GM21526 (cell line): ENCODE measurements at regions not wholly inside any gene's neighbourhood (a gene's known extent, or its start where the extent isn't known, plus 50 kb on each side); places are given as distances from the start of the nearest gene placed in this dataset.
"Not testable (repeated sequence)": the region's sequence is repeated elsewhere in the genome, so short reads cannot be mapped to it uniquely, and the experiment has no call there.

Source experiments
- ATAC-seq: cut with Tn5 transposase; IDR thresholded peaks from one replicate; pipeline ENCODE4 v1.9.1; 2021; ENCODE audit warnings: moderate library complexity; ENCODE audit not compliant: unreplicated experiment, low FRiP score

GRCh38 chr11:98659431-98659830 lies 361.3 kb upstream of the CNTN5 start:
- no peak for ATAC-seq

- no peak for ATAC-seq
These were observed 346.4 kb upstream of the CNTN5 start for GRCh38 chr11:98674390-98674789.

GRCh38 chr11:98679673-98680072 lies 341.1 kb upstream of the CNTN5 start:
- ATAC-seq, result no peak

GRCh38 chr11:98701541-98701940 lies 319.2 kb upstream of the CNTN5 start:
- no peak for ATAC-seq

- no peak for ATAC-seq
These were observed 316.8 kb upstream of the CNTN5 start for GRCh38 chr11:98703779-98704556.

- no peak for ATAC-seq
These were observed 310.7 kb upstream of the CNTN5 start for GRCh38 chr11:98710026-98710425.

- no peak for ATAC-seq
These were observed 309.8 kb upstream of the CNTN5 start for GRCh38 chr11:98710986-98711385.

GRCh38 chr11:98720951-98721350 lies 299.8 kb upstream of the CNTN5 start:
- ATAC-seq, result no peak

GRCh38 chr11:98725471-98725870 lies 295.3 kb upstream of the CNTN5 start:
- ATAC-seq, result no peak

- ATAC-seq, result no peak
These were observed 292.3 kb upstream of the CNTN5 start for GRCh38 chr11:98728421-98728820.

- no peak for ATAC-seq
These were observed 291.6 kb upstream of the CNTN5 start for GRCh38 chr11:98729118-98729517.

GRCh38 chr11:98732947-98733346 lies 287.8 kb upstream of the CNTN5 start:
- ATAC-seq, result no peak

- not testable (repeated sequence) for ATAC-seq
These were observed 287.4 kb upstream of the CNTN5 start for GRCh38 chr11:98733378-98733777.

GRCh38 chr11:98734686-98735085 lies 286.1 kb upstream of the CNTN5 start:
- no peak for ATAC-seq

- no peak for ATAC-seq
These were observed 283.9 kb upstream of the CNTN5 start for GRCh38 chr11:98736833-98737232.

GRCh38 chr11:98740321-98740720 lies 280.4 kb upstream of the CNTN5 start:
- ATAC-seq, result no peak

GRCh38 chr11:98763446-98763845 lies 257.3 kb upstream of the CNTN5 start:
- ATAC-seq, result not testable (repeated sequence)

GRCh38 chr11:98766903-98767302 lies 253.8 kb upstream of the CNTN5 start:
- no peak for ATAC-seq

GRCh38 chr11:98770046-98770445 lies 250.7 kb upstream of the CNTN5 start:
- ATAC-seq, result not testable (repeated sequence)

GRCh38 chr11:98771791-98772190 lies 249.0 kb upstream of the CNTN5 start:
- ATAC-seq, result no peak

GRCh38 chr11:98772893-98773292 lies 247.9 kb upstream of the CNTN5 start:
- ATAC-seq, result no peak

- no peak for ATAC-seq
These were observed 227.5 kb upstream of the CNTN5 start for GRCh38 chr11:98793276-98793675.

GRCh38 chr11:98798333-98798732 lies 222.4 kb upstream of the CNTN5 start:
- no peak for ATAC-seq
